ENCODE measurements at regions not wholly inside any gene's neighbourhood (a gene's known extent, or its start where the extent isn't known, plus 50 kb on each side); places are given as distances from the start of the nearest gene placed in this dataset.

DNA sequence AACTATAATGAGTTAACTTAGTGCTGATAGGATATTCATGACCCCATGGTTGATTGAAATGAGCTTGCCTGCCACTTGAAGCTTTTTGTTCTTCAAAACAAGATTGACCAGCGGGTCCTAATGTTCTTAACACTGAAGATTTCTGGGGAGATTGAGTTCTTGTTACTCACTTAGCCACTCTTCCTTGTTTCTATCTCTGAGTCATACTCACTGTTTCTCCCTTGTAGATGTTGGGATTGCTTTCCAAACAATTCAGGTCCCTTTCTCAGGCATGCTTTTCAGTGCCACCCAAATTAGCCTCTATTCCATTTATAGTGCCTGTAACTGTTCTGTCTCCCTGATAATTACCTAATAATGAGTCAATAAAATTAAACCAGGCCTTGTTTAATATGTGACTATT lies 517.0 kb downstream of the SQOR start:
- TF ChIP-seq, protein P1, sequence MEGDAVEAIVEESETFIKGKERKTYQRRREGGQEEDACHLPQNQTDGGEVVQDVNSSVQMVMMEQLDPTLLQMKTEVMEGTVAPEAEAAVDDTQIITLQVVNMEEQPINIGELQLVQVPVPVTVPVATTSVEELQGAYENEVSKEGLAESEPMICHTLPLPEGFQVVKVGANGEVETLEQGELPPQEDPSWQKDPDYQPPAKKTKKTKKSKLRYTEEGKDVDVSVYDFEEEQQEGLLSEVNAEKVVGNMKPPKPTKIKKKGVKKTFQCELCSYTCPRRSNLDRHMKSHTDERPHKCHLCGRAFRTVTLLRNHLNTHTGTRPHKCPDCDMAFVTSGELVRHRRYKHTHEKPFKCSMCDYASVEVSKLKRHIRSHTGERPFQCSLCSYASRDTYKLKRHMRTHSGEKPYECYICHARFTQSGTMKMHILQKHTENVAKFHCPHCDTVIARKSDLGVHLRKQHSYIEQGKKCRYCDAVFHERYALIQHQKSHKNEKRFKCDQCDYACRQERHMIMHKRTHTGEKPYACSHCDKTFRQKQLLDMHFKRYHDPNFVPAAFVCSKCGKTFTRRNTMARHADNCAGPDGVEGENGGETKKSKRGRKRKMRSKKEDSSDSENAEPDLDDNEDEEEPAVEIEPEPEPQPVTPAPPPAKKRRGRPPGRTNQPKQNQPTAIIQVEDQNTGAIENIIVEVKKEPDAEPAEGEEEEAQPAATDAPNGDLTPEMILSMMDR (IDR thresholded peaks at IDR 0.05) = no peak
- TF ChIP-seq POLR2A (IDR thresholded peaks at IDR 0.05) = no peak

All from uterus (tissue), 2 donors.